Thymus (tissue), 11 donors: ENCODE measurements at regions not wholly inside any gene's neighbourhood (a gene's known extent, or its start where the extent isn't known, plus 50 kb on each side); places are given as distances from the start of the nearest gene placed in this dataset.
"Not testable (repeated sequence)": the region's sequence is repeated elsewhere in the genome, so short reads cannot be mapped to it uniquely, and the experiment has no call there.

Source experiments
- DNase-seq, 9 donors: peaks; one replicate each; pipeline ENCODE4 v3.0.0-alpha.2; 2013; ENCODE audit warnings: low spot score in 9 of 9, low read depth in 6 of 9, missing footprints in 1 of 9
- H3K27ac ChIP-seq, 2 donors: one replicate each; pipeline ENCODE4 v1.5.1; 2013; ENCODE audit warnings: control low read depth in 1 of 2, low read depth in 1 of 2, low read length in 1 of 2, mild to moderate bottlenecking in 1 of 2, moderate library complexity in 1 of 2
- H3K27me3 ChIP-seq, 2 donors: one replicate each; pipeline ENCODE4 v1.5.1; 2013; ENCODE audit warnings: low read length in 1 of 2; ENCODE audit not compliant: control insufficient read depth in 2 of 2, insufficient read depth in 1 of 2
- H3K36me3 ChIP-seq, 2 donors: one replicate each; pipeline ENCODE4 v1.5.1; 2013; ENCODE audit warnings: low read length in 1 of 2, mild to moderate bottlenecking in 1 of 2, moderate library complexity in 1 of 2; ENCODE audit not compliant: control insufficient read depth in 2 of 2, insufficient read depth in 2 of 2
- H3K4me1 ChIP-seq, 2 donors: one replicate each; pipeline ENCODE4 v1.5.1; 2013; ENCODE audit warnings: low read length in 2 of 2; ENCODE audit not compliant: control insufficient read depth in 2 of 2, insufficient read depth in 2 of 2
- H3K4me3 ChIP-seq, 2 donors: one replicate each; pipeline ENCODE4 v1.5.1; 2013; ENCODE audit warnings: low read length in 2 of 2, control low read depth in 1 of 2, mild to moderate bottlenecking in 1 of 2
- H3K9me3 ChIP-seq, 2 donors: one replicate each; pipeline ENCODE4 v1.5.1; 2013; ENCODE audit warnings: low read length in 1 of 2, mild to moderate bottlenecking in 1 of 2; ENCODE audit not compliant: control insufficient read depth in 2 of 2, insufficient read depth in 1 of 2
- WGBS: extraction: QIAGEN DNeasy Blood & Tissue Kit; methylation state at CpG from one replicate; pipeline ENCODE4 v1.1.7; 2013; 5-methylcytosine and 5-hydroxymethylcytosine counted together
- donor health status: healthy.

DNA sequence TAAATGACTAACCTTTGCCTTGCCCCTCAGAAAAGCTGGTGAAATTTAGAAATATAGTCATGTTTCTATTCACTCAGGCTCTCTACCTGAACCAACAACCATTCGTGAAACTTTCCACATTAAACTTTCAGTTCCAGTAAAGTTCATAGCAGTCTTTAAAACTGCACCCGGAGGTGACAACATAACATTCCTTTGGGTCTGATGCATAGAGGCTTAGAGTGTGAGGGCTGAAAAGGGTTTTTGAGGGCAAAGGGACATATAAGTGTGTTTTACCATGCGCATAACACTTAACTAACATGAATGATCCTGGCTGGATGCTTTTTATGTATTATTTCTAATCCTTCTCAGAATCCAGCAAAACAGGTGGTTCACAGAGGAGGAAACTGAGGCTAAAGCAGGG lies 471.7 kb upstream of the MCTP2 start:
- no peaks in the 10 kb centered on the region for H3K9me3 ChIP-seq
- no peaks in the 10 kb centered on the region for H3K36me3 ChIP-seq
- no peaks in the 10 kb centered on the region for H3K4me1 ChIP-seq
- H3K4me3 ChIP-seq: no peak overlapping the region
- WGBS: 90% methylated on average over 3 of the region's 3 CpGs
- no peaks in the 10 kb centered on the region for H3K27me3 ChIP-seq
- no peak for DNase-seq
- no peak overlapping the region for H3K27ac ChIP-seq

DNA sequence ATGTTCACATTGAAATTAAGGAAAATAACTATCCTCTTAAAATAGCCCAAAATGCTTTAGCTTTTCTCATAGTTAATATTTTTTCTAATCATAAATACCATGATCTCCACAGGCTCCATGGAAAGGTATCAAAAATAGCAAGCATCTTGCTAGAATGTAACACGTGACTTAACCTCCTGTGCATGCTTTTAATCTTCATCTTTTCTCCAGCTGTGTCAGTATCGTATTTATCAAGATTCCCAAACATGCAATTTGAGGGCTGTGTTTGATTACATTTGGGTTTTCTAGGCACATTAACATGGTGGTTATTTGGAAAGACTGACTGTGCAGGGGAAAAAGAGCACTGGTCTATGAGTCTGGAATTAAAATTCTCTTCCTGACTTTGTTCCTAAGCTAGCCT lies 472.5 kb upstream of the MCTP2 start:
- DNase-seq: no peak
- Histone ChIP-seq H3K4me3 (no peak overlapping the region), H3K9me3 (no peaks in the 10 kb centered on the region), H3K36me3 (no peaks in the 10 kb centered on the region), H3K4me1 (no peaks in the 10 kb centered on the region), H3K27ac (no peak overlapping the region), H3K27me3 (no peaks in the 10 kb centered on the region)
- WGBS: 97% methylated on average over 2 of the region's 2 CpGs

DNA sequence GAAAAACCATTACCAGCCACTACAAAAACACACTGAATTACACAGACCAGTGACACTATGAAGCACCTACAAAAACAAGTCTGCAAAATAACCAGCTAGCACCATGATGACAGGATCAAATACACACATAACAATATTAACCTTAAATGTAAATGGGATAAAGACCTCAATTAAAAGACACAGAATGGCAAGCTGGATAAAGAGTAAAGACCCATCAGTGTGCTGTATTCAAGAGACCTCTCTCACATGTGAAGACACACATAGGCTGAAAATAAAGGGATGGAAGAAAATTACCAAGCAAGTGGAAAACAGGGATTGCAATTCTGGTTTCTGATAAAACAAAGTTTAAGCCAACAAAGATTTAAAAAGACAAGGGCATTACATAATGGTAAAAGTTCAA lies 482.7 kb upstream of the MCTP2 start:
- Histone ChIP-seq H3K27ac (no peak overlapping the region), H3K4me1 (no peaks in the 10 kb centered on the region), H3K27me3 (no peaks in the 10 kb centered on the region), H3K9me3 (no peaks in the 10 kb centered on the region), H3K4me3 (no peak overlapping the region), H3K36me3 (no peaks in the 10 kb centered on the region)
- no peak for DNase-seq

DNA sequence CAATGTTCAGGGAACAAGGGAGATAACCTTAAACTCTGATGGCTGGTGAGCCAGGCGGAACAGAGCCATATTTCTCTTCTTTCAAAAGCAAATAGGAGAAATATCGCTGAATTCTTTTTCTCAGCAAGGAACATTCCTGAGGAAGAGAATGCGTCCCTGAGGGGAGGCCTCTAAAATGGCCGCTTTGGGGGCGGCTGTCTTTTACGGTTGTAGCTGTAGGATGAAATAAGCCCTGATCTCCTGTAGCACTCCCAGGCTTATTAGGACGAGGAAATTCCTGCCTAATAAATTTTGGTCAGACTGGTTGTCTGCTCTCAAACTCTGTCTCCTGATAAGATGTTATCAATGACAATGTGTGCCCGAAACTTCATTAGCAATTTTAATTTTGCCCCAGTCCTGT lies 496.4 kb upstream of the MCTP2 start:
- not testable (repeated sequence) for H3K4me3 ChIP-seq, H3K4me1 ChIP-seq, H3K9me3 ChIP-seq, H3K27me3 ChIP-seq, DNase-seq, H3K27ac ChIP-seq, H3K36me3 ChIP-seq
- 97% methylated on average over 8 of the region's 8 CpGs for WGBS

DNA sequence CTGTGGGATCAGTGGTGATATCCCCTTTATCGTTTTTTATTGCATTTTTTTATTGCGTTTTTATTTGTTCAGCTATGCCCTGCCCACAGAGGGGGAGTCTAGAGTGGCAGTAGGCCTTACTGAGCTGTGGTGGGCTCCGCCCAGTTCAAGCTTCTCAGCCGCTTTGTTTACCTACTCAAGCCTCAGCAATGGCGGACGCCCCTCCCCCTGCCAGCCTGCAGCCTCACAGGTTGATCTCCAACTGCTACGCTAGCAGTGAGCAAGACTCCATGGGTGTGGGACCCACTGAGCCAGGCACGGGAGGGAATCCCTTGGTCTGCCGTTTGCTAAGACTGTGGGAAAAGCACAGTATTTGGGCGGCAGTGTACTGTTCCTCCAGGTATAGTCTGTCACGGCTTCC lies 500.6 kb upstream of the MCTP2 start:
- no peak for DNase-seq
- Histone ChIP-seq H3K4me1 (no peaks in the 10 kb centered on the region), H3K9me3 (peaks cover 0 to 3% of the 10 kb centered on the region in 2 donors), H3K36me3 (no peaks in the 10 kb centered on the region), H3K4me3 (no peak overlapping the region), H3K27me3 (no peaks in the 10 kb centered on the region), H3K27ac (no peak overlapping the region)
- 94% methylated on average over 11 of the region's 11 CpGs for WGBS

DNA sequence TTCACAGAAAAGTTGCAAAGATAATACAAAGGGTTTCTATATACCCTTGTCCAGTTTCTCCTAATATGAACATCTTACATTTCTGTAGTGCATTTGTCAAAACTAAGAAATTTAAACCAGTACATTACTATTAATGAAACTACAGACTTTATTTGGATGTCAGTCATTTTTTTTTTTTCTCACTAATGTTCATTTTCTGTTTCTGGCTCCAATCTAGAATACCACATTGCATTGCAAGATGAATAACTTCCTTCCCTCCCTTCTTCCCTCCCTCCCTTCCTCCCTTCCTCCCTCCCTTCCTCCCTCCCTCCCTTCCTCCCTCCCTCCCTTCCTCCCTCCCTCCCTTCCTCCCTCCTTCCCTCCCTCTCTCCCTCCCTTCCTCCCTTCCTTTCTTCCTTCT lies 509.2 kb upstream of the MCTP2 start:
- Histone ChIP-seq H3K4me3 (no peak overlapping the region), H3K36me3 (no peaks in the 10 kb centered on the region), H3K27ac (no peak overlapping the region), H3K27me3 (no peaks in the 10 kb centered on the region), H3K4me1 (no peaks in the 10 kb centered on the region), H3K9me3 (no peaks in the 10 kb centered on the region)
- DNase-seq: no peak

DNA sequence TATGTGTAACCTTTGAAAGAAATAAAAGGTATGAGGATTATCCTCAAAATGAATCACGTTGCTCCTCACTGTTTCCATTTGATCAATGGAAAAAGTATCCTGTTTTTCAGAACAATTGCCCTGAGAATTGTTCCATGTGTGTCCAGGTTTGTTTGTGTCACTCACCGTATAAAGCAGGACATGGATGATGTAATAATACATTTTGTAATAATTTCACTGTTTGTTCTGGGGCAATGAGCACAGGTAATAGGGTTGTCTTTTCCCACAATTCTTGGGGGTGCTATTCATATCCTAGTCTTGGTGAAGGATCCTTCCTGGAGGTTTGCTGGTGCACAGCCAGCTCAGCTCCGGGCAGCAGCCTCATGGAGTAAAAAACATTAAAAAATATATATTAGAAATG lies 510.8 kb upstream of the MCTP2 start:
- Histone ChIP-seq H3K4me1 (no peaks in the 10 kb centered on the region), H3K4me3 (no peak overlapping the region), H3K9me3 (no peaks in the 10 kb centered on the region), H3K27me3 (no peaks in the 10 kb centered on the region), H3K27ac (no peak overlapping the region), H3K36me3 (no peaks in the 10 kb centered on the region)
- 91% methylated on average over 3 of the region's 3 CpGs for WGBS
- DNase-seq: no peak

DNA sequence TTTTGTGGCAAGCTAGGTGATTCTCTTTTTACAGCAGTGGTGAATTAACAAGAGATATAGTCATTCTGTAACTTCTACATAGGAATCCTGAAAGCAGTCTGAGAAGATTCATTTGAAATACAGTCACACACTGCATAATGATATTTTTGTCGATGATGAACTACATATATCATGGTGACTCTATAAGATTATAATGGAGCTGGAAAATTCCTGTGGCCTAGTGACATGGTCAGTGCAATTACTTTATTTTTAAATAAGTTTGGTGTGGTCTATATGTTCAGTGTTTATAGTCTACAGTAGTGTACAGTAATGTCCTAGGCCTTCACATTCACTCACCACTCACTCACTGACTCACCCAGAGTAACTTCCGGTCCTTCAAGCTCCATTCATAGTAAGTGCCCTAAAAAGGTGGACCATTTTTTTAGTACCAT lies 511.4 kb upstream of the MCTP2 start:
- WGBS: 98% methylated on average over 2 of the region's 2 CpGs
- H3K9me3 ChIP-seq: no peaks in the 10 kb centered on the region
- no peak overlapping the region for H3K27ac ChIP-seq
- H3K36me3 ChIP-seq: no peaks in the 10 kb centered on the region
- H3K4me1 ChIP-seq: no peaks in the 10 kb centered on the region
- DNase-seq: no peak
- no peaks in the 10 kb centered on the region for H3K27me3 ChIP-seq
- no peak overlapping the region for H3K4me3 ChIP-seq

DNA sequence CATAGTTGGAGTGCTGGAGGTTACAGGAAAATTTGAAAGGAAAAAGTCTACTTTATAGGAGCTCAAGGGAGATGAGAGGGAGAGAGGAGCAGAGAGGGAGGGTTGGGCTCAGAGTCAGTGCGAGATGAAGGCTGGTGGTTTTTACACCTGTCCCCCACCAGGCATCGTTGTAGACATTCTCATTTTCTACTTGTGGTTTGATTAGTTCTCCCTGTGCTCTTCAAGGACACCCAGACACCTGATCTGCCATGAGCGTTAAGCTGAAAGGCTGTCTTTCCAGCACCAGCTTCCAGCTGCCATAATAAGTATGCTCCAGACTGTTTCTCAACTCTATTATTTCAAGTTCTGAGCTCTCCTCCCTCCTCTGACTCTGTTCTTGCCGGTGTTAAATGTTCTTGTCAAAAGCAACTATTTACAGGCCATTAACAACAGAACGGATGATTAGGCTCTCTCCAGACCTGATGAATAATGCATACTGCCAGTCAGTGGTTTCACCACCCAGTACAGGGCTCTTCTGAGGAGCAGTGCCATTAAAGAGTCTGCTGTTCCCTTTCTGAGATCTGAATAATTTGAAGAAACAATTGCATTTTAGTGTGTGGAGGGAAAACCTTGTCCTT lies 514.6 kb upstream of the MCTP2 start:
- 64% methylated on average over 5 of the region's 5 CpGs for WGBS
- no peak for DNase-seq
- Histone ChIP-seq H3K36me3 (no peaks in the 10 kb centered on the region), H3K27me3 (no peaks in the 10 kb centered on the region), H3K4me3 (no peak overlapping the region), H3K27ac (no peak overlapping the region), H3K9me3 (no peaks in the 10 kb centered on the region), H3K4me1 (no peaks in the 10 kb centered on the region)

DNA sequence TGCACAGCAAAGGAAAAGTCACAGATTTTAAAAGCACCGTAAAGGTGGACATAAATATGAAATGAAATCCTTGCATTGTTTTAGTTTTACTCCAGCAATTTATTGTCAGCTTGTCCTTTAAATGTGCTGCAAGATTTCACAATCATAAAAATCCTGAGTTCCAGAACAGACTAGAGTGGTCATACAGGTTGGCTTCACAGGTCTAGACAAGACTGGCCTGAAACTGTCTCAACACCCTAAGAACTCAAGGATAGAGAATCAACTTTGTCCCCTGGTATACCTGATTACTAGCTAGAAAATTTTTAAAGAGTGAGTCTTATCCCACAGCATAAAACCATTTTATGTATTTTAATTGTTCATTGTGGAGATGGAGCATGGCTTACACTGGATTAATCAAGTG lies 521.7 kb upstream of the MCTP2 start:
- H3K4me3 ChIP-seq: no peak overlapping the region
- no peak for DNase-seq
- H3K27me3 ChIP-seq: no peaks in the 10 kb centered on the region
- no peaks in the 10 kb centered on the region for H3K9me3 ChIP-seq
- no peaks in the 10 kb centered on the region for H3K36me3 ChIP-seq
- H3K4me1 ChIP-seq: no peaks in the 10 kb centered on the region
- 96% methylated on average over 1 of the region's 1 CpG for WGBS
- no peak overlapping the region for H3K27ac ChIP-seq
